ENCODE measurements at regions not wholly inside any gene's neighbourhood (a gene's known extent, or its start where the extent isn't known, plus 50 kb on each side); places are given as distances from the start of the nearest gene placed in this dataset.

DNA sequence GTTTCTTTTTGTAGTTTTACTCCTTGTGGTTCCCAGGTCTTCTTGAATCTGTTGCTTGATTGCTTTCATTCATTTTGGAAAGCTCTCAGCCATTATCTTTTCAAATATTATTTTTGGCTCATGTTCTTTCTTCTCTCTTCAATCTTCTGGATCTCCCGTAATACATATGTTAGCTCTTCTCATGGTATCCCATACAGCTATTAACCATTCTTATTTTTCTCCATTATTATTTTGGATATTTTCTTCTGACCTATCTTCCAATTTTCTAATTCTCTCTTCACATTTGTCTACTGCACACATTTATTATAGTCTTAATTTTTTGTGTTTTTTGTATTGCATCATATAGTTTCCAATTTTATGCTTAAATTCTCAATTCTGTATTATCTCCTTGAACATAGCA, 123.9 kb upstream of the ARID2 start:
- DNase-seq (ENCODE audit: low spot score) (no peak), ATAC-seq (ENCODE audit: low FRiP score) (no peak)
- TF ChIP-seq CTCF (IDR thresholded peaks at IDR 0.05), result no peak

DNA sequence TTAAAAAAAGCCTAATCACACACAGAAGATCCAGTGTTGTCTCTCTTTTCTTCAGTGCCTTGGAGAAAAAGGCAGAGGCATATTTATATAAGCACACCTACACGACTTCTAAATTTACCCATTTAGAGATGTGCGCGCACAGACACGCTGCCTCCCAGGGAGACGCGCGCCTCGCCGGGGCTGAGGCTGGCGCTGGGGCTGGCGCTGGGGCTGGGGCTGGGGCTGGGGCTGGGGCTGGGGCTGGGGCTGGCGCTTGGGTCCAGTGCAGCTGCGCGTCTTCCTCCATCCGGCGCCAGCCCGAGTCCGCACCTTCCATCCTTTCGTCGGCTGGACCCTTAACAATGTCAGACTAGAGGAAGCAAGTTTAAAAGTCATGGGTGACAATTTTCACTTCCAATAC, 118.4 kb upstream of the ARID2 start:
- ATAC-seq (ENCODE audit: low FRiP score), result no peak
- TF ChIP-seq CTCF (IDR thresholded peaks at IDR 0.05), result no peak
- no peak for DNase-seq (ENCODE audit: low spot score)

DNA sequence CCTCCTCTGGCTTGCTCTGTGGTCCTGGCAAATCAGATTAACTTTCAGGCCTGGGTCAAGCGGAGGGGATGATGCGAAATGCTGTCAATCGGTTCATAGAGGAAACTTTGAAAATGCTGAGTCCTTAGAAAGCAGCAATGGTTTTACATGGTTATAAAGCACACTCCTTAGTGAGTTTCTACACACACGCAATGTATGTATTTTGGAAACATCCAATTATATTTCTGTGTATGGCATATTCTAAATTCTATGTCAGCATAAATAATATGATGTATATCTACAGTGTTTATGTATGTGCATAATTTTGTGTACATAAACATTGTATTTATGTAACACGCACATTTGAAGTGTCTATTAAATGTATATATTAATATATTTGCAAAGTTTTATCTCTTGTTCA, 118.0 kb upstream of the ARID2 start:
- no peak for TF ChIP-seq CTCF (IDR thresholded peaks at IDR 0.05)
- DNase-seq (ENCODE audit: low spot score) (no peak), ATAC-seq (ENCODE audit: low FRiP score) (no peak)

DNA sequence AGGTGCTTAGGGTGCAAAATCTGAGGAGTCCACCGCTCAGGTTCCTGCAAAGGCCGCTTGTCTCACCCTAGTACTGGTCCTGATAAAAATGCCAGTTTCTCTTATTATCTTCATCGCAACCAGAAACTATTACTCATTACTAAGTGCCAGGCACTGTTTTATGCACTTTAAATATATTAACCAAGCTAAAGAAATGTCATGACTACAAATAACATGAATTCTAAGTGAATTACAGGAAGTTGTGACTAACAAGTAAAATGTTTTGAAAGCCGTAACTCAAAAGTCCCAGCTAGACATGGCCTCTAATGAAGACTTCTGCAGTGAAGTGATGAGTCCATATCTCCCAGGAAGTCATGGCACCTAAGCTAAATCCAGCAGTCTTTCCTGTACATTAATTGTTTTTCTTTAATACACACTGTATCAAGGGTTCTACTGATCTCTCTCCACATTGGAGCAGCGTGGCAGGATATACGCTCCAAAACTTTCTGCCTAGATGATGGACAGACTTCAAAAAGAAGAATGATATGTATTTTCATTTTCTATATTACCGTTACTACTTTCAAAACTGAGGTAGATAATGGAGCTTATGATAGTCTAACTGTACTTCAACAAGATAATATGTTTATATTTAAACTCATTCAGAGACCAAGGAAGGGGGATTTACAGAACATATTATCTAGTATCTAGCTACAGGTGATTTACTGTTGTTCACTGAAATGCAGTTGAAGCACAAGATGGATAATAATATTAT, 117.3 kb upstream of the ARID2 start:
- DNase-seq (ENCODE audit: low spot score) (no peak), ATAC-seq (ENCODE audit: low FRiP score) (no peak)
- no peak for TF ChIP-seq CTCF (IDR thresholded peaks at IDR 0.05)

- DNase-seq (ENCODE audit: low spot score), result no peak
- no peak for TF ChIP-seq CTCF (IDR thresholded peaks at IDR 0.05)
- ATAC-seq (ENCODE audit: low FRiP score), result no peak
These were observed 116.2 kb upstream of the ARID2 start for GRCh38 chr12:45613296-45613695.

GRCh38 chr12:45613855-45614254, 115.7 kb upstream of the ARID2 start:
- no peak for TF ChIP-seq CTCF (IDR thresholded peaks at IDR 0.05)
- DNase-seq (ENCODE audit: low spot score), result no peak
- ATAC-seq (ENCODE audit: low FRiP score), result no peak

DNA sequence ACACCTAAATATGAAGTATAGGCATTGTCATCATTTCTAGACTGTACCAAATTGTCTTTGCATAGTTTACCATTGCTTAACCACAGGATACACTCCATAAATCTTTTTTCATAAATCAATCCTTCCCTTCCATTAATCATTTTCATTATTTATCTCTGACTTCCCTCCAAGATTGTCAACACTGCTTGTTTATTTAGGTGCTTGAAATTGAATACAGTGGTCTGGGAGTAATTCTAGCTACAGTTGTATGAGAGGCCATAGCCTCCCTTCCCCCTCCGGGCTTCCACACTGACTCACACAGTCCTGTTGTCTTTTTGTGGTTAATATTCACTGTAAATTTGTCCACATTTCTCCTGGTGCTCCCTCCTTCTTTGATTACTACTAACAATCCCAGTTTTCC, 114.2 kb upstream of the ARID2 start:
- ATAC-seq (ENCODE audit: low FRiP score), result no peak
- TF ChIP-seq CTCF (IDR thresholded peaks at IDR 0.05), result no peak
- DNase-seq (ENCODE audit: low spot score), result no peak

Measured in omental fat pad (tissue), 3 donors.